ENCODE measurements at regions not wholly inside any gene's neighbourhood (a gene's known extent, or its start where the extent isn't known, plus 50 kb on each side); places are given as distances from the start of the nearest gene placed in this dataset.
"Not testable (repeated sequence)": the region's sequence is repeated elsewhere in the genome, so short reads cannot be mapped to it uniquely, and the experiment has no call there.

DNA sequence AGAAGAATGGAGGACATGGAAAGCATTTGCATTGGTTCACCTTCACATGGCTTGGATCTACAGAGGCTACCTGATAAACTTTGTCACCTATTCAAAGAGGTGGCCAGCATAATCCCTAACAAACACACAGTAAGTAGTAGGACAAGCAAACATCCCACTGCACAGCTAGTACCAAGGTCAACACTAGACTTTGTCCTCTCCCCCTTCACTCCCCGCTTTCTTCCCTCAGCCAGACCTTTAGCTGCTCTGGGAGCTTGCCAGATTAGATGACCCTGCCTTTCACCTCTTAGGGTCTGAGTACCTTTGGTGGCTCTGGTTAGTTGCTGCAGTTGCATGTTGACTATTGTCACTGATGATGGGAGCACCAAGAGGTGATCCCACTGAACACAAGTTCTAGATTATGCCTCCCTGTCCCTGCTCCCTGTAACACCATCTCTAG lies 211.3 kb downstream of the CCDC74A start:
- DNase-seq (ENCODE audit: low read depth): not testable (repeated sequence)

DNA sequence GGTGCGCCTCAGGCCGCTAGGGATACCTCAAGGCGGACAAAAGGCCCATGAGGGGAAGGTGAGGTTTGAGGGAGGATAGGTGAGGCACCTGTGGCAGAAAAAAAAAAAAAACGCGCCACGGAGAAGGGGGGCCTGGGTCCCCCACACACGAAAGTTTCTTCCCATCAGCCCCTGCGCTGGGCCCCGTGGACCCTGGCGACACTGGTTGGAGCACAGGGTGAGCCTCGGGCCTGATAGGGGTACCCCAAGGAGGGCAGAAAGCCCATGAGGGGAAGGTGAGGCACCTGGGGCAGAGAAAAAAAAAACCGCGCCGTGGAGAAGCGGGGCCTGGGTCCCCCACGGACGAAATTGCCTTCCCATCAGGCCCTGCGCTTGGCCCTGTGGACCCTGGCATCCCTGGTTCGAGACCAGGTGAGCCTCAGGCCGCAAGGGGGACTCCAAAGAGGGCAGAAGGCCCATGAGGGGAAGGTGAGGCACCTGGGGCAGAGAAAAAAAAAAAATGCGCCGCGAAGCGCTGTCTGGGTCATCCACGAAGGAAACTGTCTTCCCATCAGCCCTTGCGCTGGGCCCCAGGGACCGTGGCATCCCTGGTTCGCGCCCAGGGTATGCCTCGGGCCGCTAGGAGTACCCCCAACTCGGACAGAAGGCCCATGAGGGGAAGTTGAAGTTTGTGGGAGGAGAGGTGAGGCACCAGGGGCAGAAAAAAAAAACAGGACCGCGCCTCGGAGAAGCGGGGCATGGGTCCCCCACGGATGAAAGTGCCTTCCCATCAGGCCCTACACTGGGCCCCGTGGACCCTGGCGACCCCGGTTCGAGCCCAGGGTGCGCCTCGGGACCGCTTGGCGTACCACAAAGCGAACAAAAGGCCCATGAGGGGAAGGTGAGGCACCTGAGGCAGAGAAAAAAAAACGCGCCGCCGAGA lies 226.2 kb downstream of the CCDC74A start:
- no peak for DNase-seq (ENCODE audit: low read depth)

DNA sequence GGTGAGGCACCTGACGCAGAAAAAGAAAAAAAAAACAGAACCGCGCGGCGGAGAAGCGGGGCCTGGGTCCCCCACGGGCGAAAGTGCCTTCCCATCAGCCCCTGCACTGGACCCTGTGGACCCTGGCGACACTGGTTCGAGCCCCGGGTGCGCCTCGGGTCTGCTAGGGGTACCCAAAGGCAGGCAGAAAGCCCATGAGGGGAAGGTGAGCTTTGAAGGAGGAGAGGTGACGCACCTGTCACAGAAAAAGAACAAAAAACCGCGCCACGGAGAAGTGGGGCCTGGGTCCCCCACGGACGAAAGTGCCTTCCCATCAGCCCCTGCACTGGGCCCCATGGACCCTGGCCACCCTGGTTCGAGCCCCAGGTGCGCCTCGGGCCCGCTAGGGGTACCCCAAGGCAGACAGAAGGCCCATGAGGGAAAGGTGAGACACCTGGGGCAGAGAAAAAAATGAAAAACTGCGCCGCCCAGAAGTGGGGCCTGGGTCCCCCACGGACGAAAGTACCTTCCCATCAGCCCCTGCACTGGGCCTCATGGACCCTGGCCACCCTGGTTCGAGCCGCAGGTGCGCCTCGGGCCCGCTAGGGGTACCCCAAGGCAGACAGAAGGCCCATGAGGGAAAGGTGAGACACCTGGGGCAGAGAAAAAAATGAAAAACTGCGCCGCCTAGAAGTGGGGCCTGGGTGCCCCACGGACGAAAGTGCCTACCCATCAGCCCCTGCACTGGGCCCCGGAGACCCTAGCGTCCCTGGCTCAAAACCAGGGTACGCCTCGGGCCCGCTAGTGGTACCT lies 227.4 kb downstream of the CCDC74A start:
- no peak for DNase-seq (ENCODE audit: low read depth)

DNA sequence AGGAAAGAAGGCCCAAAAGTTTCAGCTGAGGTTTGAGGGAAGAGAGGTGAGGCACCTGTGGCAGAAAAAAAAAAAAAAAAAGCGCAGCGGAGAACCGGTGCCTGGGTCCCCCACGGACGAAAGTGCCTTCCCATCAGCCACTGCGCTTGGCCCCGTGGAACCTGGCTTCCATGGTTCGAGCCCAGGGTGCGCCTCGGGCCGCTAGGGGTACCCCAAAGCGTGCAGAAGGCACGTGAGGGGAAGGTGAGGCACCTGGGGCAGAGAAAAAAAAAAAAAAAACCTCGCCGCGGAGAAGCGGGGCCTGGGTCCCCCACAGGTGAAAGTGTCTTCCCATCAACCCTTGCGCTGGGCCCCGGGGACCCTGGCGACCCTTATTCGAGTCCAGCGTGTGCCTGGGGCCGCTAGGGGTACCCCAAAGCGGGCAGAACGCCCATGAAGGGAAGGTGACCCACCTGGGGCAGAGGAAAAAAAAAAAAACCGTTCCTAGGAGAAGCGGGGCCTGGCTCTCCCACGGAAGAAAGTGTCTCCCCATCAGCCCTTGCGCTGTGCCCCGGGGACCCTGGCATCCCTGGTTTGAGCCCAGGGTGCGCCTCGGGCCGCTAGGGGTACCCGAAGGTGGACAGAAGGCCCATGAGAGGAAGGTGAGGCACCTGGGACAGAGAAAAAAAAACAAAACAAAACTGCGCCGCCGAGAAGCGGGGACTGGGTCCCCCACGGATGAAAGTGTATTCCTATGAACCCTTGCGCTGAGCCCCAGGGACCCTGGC lies 228.6 kb downstream of the CCDC74A start:
- no peak for DNase-seq (ENCODE audit: low read depth)

DNA sequence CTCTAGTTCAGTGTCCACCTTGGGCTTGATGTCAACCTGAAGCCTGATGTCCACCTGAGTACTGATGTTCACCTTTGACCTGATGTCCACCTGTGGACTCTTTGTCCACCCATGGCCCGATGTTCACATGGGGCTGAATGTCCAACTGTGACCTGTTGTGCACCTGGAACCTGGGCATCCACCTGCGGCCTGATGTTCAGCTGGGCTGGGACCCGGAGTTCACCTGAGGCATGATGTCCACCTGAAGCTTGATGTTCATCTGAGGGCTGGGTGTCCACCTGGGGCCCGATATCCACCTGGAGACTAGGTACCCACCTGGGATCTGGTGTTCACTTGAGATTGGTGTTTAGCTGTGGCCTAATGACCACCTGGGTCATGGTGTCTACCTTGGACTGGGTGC lies 231.3 kb downstream of the CCDC74A start:
- not testable (repeated sequence) for DNase-seq (ENCODE audit: low read depth)

DNA sequence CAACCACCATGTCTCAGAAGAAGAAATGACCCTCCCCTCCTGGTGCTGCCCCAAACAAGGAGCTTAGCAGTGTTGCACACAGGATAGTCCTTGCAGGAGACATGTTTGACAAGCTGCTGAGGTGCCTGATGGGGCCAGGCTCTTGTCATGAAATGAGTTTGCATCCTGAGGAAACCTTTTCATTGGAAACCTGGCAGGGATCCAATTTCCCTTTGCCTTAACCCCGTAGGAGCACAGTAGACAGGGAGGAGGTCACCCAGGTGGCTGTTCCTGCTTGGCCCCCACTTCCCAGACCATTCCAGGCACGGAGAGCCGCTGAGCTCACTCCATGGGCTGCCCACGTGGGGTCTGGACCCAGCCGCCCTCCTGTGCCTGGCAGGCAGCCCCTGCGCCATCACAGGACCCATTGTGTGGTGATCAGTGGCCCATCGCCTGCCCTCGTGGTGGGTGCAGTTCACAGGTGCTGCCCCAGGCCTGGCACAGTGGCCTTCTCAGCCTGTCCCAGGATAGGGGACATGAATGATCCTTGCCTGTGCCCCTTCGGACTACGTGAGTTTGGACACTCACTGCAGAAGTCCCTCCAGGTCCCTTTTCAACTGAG lies 247.4 kb downstream of the CCDC74A start:
- not testable (repeated sequence) for DNase-seq (ENCODE audit: low read depth)

DNA sequence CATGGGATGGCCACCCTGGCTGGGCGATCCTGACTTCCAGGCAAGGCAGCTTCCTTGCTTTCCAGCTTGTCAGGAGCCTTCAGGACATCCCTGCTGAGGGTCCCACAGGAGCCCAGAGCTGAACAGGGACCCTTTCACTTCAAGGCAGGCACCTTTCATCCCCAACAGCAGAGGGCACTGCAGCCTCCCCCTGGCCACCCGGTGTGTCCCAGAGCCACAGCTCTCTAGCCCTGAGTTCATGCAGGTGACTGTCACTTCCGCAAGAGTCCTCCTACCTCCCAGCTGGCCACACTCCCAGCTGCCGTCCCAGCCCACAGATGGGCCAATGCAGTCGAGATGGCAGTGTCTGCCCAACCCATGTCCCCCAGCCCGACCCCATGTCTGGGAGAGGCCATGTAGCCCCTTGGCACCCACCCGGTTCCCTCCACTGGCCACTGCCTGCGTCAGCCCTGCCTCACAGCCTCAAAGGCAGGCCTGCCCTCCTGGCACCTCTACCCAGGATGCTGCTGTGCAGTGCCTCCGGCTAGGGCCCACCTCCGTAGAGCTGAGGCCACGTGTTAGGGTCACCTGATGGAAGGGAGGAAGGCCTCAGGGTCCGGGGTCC lies 248.3 kb downstream of the CCDC74A start:
- not testable (repeated sequence) for DNase-seq (ENCODE audit: low read depth)

DNA sequence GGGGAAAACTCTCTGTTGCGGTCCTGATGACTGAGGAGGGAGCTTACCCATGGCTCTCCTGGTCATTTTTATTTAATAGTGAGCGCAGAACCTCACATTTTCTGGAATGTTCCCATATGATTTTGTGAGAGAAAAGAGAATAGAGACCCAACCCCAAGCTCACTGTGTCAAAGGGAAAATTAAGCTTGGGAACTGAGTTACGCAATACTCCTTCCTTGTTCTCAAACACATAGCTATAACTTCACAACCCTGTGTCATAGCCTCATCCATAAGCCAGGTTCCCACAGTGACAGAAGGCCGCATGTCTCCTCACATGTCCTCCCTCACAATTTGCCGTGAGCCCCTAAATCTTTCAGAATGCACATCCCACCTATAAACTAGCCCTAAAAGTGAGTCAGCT lies 252.8 kb downstream of the CCDC74A start:
- DNase-seq (ENCODE audit: low read depth): not testable (repeated sequence)

DNA sequence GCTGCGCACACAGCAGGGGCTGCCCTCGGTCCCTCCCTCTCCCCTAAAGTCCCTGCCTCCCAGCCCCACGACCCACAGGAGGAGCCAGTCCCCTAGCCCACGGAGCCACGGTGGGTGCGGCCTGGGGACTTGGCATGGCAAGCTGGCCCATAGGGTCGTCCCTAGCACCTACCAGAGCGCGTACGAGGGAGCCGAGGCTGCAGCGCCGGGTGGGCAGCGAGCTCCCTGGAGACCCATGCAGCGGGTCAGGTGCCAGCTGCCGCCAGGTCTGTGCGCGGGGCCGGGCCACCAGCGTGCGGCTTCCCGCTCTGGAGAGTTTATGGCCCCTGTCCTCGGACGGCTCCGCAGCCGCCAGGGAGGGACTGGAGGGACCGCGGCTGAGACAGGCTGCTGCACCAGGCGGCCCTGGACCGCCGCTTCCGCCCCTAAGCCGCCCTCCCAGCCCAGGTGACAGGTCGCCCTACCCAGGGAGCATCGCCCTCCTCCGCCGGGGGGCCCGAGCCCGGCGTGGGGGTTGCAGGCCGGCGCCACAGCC lies 273.6 kb downstream of the CCDC74A start:
- no peak for DNase-seq (ENCODE audit: low read depth)

DNA sequence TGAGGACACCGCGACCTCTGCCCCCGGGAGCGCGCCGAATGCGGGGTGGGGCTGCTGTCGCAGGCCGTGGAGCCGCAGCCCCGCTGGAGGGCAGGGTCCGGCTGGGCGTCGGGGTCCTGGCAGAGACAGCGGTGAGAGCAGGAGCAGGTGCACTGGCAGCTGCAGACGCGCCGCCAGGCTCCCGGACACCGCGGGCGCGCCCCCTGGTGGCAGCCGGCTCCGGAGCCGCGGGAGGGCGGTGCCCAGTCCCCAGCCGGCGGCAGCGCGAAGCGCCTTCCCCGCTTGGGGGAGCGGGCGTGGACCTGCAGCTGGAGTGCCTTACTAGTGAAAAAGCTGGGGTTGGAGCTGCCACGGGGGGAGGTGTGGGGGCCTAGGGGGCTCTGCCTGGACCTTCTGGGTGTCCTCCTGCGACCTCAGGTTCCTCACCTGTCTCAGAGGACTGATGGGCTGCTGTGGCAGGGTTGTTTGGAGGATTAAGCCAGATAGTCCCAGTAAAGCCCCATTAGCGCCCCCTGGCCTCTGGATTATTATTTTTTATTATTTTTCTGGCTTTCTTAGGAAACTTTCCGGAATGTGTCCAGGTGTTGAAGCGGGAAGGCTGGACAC lies 274.2 kb downstream of the CCDC74A start:
- peak; percentile 87 for DNase-seq (ENCODE audit: low read depth)

DNA sequence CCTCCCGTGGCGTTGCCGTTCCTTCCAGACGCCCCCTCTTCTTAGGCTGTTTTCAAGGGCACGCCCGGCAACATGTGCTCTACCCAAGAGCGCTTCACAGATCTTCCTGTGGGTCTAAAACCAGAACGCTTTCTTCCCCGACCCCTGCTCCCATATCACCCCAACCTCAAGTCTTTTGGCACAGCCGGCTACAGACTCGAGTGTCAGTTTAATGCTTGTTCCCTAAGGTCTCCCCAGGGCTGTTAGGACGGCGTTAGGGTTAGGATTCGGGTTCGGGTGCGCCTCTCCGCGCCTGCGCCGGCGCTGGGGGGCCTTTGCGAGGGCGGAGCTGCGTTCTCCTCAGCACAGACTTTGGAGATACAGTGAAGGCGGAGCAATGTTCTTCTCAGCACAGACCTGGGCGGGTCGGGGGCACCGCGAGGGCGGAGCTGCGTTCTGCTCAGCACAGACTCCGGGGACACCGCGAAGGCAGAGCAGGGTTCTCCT lies 274.7 kb downstream of the CCDC74A start:
- peak; percentile 34 for DNase-seq (ENCODE audit: low read depth)

DNA sequence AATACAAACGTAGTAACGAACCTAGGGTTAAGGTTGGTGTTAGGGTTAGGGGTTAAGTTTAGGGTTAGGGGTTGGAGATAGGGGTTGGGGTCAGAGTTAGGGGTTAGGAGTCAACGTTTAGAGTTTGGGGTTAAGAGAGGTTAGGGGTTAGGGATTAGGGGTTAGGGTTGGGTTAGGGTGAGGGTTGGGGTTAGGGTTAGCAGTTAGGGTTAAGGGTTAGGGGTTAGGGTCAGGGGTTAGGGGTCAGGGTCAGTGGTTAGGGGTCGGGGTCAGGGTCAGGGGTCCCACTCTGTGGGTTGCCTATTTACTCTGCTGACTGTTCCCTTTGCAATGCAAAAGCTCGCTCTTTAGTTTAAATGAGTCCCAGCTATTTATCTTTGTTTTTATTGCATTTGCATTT lies 275.5 kb downstream of the CCDC74A start:
- not testable (repeated sequence) for DNase-seq (ENCODE audit: low read depth)

DNA sequence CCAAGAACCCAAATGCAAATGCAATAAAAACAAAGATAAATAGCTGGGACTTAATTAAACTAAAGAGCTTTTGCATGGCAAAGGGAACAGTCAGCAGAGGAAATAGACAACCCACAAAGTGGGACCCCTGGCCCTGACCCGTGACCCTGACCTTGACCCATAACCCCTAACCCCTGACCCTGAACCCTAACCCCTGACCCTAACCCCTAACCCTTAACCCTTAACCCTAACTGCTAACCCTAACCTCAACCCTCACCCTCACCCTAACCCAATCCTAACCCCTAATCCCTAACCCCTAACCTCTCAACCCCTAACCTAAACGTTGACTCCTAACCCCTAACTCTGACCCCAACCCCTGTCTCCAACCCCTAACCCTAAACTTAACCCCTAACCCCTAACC lies 284.9 kb downstream of the CCDC74A start:
- DNase-seq (ENCODE audit: low read depth): not testable (repeated sequence)

DNA sequence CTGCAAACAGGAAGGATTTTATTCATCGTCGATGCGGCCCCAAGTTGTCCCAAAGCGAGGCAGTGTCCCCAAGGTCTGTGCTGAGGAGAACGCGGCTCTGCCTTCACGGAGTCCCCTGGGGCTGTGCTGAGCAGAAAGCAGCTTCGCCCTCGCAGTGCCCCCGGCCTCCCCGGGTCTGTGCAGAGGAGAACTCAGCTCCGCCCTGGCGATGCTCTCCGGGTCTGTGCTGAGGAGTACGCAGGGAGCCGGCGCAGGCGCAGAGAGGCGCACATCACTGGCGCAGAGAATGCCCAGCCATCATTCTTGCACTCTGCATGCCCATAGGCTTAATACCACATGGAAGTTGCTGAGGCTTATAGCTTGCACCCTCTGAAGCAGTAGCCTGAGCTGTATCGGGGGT lies 285.7 kb downstream of the CCDC74A start:
- not testable (repeated sequence) for DNase-seq (ENCODE audit: low read depth)

DNA sequence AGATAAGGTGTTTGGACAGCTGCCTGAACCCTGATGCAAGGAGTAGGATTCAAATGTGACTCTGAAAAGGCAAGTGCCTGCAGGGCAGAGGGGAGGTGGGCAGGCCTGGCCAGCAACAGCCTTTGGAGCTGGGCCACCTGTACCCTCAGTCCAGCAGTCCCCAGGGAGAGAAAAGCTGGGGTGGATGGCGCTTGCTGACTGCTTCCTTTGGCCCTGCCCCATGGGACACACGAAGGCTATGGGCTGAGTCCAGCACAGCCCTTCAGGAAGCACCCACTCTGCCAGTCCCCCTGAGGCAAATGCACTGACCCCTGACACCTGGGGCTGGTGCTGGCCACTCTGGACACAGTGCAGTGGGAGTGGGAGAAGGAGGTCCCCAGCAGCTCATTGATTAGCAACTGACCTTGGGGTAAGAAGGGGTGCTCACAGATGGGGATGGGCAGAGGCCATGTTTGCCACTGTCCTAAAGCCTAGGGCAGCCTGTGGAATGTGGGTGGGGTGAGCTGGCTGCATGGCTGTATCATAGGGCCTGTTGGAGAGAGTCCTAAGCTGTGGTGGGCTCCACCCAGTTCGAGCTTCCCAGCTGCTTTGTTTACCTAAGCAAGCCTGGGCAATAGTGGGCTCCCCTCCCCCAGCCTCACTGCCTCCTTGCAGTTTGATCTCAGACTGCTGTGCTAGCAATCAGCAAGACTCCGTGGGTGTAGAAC lies 290.7 kb downstream of the CCDC74A start:
- DNase-seq (ENCODE audit: low read depth): not testable (repeated sequence)

DNA sequence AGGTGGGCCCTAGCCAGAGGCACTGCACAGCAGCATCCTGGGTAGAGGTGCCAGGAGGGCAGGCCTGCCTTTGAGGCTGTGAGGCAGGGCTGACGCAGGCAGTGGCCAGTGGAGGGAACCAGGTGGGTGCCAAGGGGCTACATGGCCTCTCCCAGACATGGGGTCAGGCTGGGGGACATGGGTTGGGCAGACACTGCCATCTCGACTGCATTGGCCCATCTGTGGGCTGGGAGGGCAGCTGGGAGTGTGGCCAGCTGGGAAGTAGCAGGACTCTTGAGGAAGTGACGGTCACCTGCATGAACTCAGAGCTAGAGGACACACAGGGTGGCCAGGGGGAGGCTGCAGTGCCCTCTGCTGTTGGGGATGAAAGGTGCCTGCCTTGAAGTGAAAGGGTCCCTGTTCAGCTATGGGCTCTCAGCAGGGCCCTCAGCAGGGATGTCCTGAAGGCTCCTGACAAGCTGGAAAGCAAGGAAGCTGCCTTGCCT lies 294.6 kb downstream of the CCDC74A start:
- DNase-seq (ENCODE audit: low read depth): not testable (repeated sequence)

DNA sequence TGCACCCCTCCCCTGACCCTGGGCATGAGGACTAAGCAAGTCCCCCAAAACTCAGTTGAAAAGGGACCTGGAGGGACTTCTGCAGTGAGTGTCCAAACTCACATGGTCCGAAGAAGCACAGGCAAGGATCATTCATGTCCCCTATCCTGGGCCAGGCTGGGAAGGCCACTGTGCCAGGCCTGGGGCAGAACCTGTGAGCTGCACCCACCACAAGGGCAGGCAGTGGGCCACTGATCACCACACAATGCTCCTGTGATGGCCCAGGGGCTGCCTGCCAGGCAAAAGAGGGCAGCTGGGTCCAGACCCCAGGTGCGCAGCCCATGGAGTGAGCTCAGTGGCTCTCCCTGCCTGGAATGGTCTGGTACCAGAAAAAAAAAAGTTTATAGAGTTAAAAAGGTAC lies 295.4 kb downstream of the CCDC74A start:
- not testable (repeated sequence) for DNase-seq (ENCODE audit: low read depth)

DNA sequence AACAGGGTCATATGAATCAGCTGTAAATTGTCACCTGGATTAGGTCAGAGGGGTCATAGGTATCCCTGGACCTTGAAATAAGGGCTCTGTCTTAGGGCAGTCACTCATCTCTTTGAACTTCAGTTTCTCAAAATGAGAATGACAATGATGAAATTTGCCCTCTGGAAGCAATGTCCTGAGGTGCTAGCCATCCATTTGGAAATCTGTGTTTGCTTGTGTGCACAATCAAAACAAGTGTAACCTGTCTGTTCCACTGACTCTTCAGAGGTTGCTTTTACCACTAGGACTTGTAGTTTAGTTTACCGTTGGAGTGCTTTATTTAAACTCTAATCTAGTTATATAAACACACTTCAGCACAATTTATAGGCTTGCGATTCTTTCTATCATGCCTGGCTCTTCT lies 297.3 kb downstream of the CCDC74A start:
- not testable (repeated sequence) for DNase-seq (ENCODE audit: low read depth)

DNA sequence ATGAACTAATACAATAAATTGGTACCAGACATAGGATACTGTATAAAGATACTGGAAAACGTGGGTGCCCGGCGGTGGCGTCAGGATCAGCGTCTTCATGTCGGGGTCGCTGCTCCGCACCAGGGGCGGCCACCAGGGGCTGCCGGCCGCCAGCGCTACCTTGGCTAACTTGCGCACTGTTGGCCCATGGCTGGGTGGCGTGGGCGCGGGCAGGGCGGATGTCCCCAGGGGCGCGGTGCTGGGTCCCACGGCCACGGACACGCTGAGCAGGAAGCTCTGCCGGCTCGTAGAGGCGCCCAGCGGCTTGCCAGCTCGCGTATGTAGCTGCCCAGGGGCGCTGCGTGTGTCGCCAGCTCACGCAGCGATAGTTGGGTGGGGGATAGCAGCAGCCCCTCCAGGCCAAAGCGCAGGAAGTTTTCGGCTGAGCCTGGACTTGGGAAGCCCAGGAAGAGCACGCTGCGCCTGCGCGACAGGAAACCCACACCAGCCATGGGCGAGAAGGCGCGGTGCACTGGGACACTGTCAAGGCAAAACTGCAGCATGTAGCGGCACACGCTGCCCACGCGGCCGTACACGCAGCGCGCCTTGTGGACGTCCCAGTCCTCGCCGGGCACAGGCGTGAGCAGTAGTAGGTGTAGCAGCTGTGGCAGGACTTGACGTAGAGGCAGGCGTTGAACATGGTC lies 299.9 kb downstream of the CCDC74A start:
- no peak for DNase-seq (ENCODE audit: low read depth)

Measured in activated T-cell treated with anti-CD3 and anti-CD28 coated beads for 48 hours (primary cell).